ENCODE measurements at regions not wholly inside any gene's neighbourhood (a gene's known extent, or its start where the extent isn't known, plus 50 kb on each side); places are given as distances from the start of the nearest gene placed in this dataset.

- ATAC-seq, result no peak
- intact Hi-C loops (cut with DNase I), result no loop called here
- Histone ChIP-seq H3K27ac (no peak overlapping the region), H3K27me3 (no peaks in the 10 kb centered on the region), H3K36me3 (no peaks in the 10 kb centered on the region), H3K9me3 (no peaks in the 10 kb centered on the region), H3K4me3 (no peak overlapping the region), H3K4me1 (peaks cover 0 to 23% (median 9%) of the 10 kb centered on the region in 4 donors)
- DNase-seq, result no peak
- WGBS (ENCODE audit: insufficient coverage, low coverage, low lambda C conversion rate, missing lambda C conversion rate), result 97% methylated on average over 3 of the region's 3 CpGs
- no peak for TF ChIP-seq POLR2A (IDR thresholded peaks at IDR 0.05)
- no peak for TF ChIP-seq CTCF (IDR thresholded peaks at IDR 0.05)
These were observed 338.5 kb upstream of the UMPS start for GRCh38 chr3:124391774-124392173.

GRCh38 chr3:124393340-124393739, 336.9 kb upstream of the UMPS start:
- Histone ChIP-seq H3K4me1 (peaks cover 0 to 39% (median 10%) of the 10 kb centered on the region in 4 donors), H3K36me3 (no peaks in the 10 kb centered on the region), H3K27me3 (no peaks in the 10 kb centered on the region), H3K9me3 (no peaks in the 10 kb centered on the region), H3K27ac (no peak overlapping the region), H3K4me3 (no peak overlapping the region)
- no peak for TF ChIP-seq CTCF (IDR thresholded peaks at IDR 0.05)
- no peak for TF ChIP-seq POLR2A (IDR thresholded peaks at IDR 0.05)
- WGBS (ENCODE audit: insufficient coverage, low coverage, low lambda C conversion rate, missing lambda C conversion rate), result 28% methylated on average over 2 of the region's 2 CpGs
- ATAC-seq (no peak), DNase-seq (no peak)
- intact Hi-C loops (cut with DNase I), result no loop called here

GRCh38 chr3:124395162-124395561, 335.1 kb upstream of the UMPS start:
- no peaks in the 10 kb centered on the region for H3K27me3 ChIP-seq
- H3K4me1 ChIP-seq, result peaks cover 0 to 41% (median 10%) of the 10 kb centered on the region in 4 donors
- intact Hi-C loops (cut with DNase I), result no loop called here
- DNase-seq (no peak), ATAC-seq (peak in 2 of 4 donors; percentile 33 to 37)
- H3K4me3 ChIP-seq, result no peak overlapping the region
- no peaks in the 10 kb centered on the region for H3K36me3 ChIP-seq
- H3K9me3 ChIP-seq, result no peaks in the 10 kb centered on the region
- WGBS (ENCODE audit: insufficient coverage, low coverage, low lambda C conversion rate, missing lambda C conversion rate), result 59% methylated on average over 8 of the region's 8 CpGs
- H3K27ac ChIP-seq, result peak overlapping the region in 2 of 3 donors; percentile 69 to 85
- TF ChIP-seq POLR2A (IDR thresholded peaks at IDR 0.05), result no peak
- no peak for TF ChIP-seq CTCF (IDR thresholded peaks at IDR 0.05)

- 8% methylated on average over 1 of the region's 1 CpG for WGBS (ENCODE audit: insufficient coverage, low coverage, low lambda C conversion rate, missing lambda C conversion rate)
- ATAC-seq (peak; percentile 79 to 95 (median 88)), DNase-seq (peak; percentile 43 to 72 (median 59))
- Histone ChIP-seq H3K27me3 (no peaks in the 10 kb centered on the region), H3K27ac (peak overlapping the region; percentile 11 to 85 (median 69)), H3K36me3 (no peaks in the 10 kb centered on the region), H3K4me1 (peaks cover 0 to 41% (median 10%) of the 10 kb centered on the region in 4 donors), H3K4me3 (no peak overlapping the region), H3K9me3 (no peaks in the 10 kb centered on the region)
- intact Hi-C loops (cut with DNase I), result no loop called here
- TF ChIP-seq POLR2A (IDR thresholded peaks at IDR 0.05), result no peak
- TF ChIP-seq CTCF (IDR thresholded peaks at IDR 0.05), result no peak
These were observed 334.5 kb upstream of the UMPS start for GRCh38 chr3:124395584-124396338.

Measured in right lobe of liver (tissue), 6 donors.